ENCODE measurements at regions not wholly inside any gene's neighbourhood (a gene's known extent, or its start where the extent isn't known, plus 50 kb on each side); places are given as distances from the start of the nearest gene placed in this dataset.

- Histone ChIP-seq H3K4me1 (replicated peaks in 1 of 2; ENCODE audit: control insufficient read depth in 2 of 2, insufficient read depth in 2 of 2, low read length in 2 of 2) (no peaks in the 10 kb centered on the region), H3K9ac (ENCODE audit: insufficient read depth in 1 of 2, low read depth in 2 of 2, low read length in 2 of 2) (no peak overlapping the region), H3K36me3 (ENCODE audit: control insufficient read depth, insufficient read depth, low read length) (no peaks in the 10 kb centered on the region), H3K9me3 (replicated peaks; ENCODE audit: control insufficient read depth, insufficient read depth, low read depth, low read length) (no peaks in the 10 kb centered on the region), H3K27ac (ENCODE audit: extremely low read depth, low read depth, low read length) (no peak overlapping the region), H3K79me2 (ENCODE audit: control insufficient read depth, insufficient read depth, low read length) (no peaks in the 10 kb centered on the region), H4K20me1 (replicated peaks; ENCODE audit: control insufficient read depth, insufficient read depth, low read length) (no peaks in the 10 kb centered on the region), H2AFZ (ENCODE audit: low read depth, low read length) (no peak overlapping the region), H3K27me3 (ENCODE audit: control insufficient read depth in 2 of 2, insufficient read depth in 2 of 2, low read length in 2 of 2) (no peaks in the 10 kb centered on the region), H3K9me1 (ENCODE audit: control insufficient read depth, insufficient read depth, low read length) (no peaks in the 10 kb centered on the region), H3K4me3 (no peak overlapping the region), H3K4me2 (ENCODE audit: insufficient read depth, low read length) (no peak overlapping the region)
- ATAC-seq (no peak), DNase-seq (ENCODE audit: extremely low read depth in 1 of 4, low spot score in 3 of 4) (no peak), FAIRE-seq (no peak)
- TF ChIP-seq ZNF134 (CRISPR knock-in tag; conservative IDR thresholded peaks at IDR 0.05) (no peak), ZNF316 (IDR thresholded peaks at IDR 0.05) (no peak), TCF7L2 (IDR thresholded peaks at IDR 0.05; ENCODE audit: low read depth, low read length) (no peak), TRIM28 (IDR thresholded peaks at IDR 0.05) (no peak), GABPA (tag; conservative IDR thresholded peaks at IDR 0.05; ENCODE audit: low read depth) (no peak), ZNF253 (CRISPR knock-in tag; conservative IDR thresholded peaks at IDR 0.05) (no peak), PHF20 (IDR thresholded peaks at IDR 0.05; ENCODE audit: partially characterized antibody) (no peak), SREBF1 (IDR thresholded peaks at IDR 0.05; ENCODE audit: borderline replicate concordance, low read depth, low read length) (no peak), CBFA2T3 (IDR thresholded peaks at IDR 0.05) (no peak), ZNF431 (CRISPR knock-in tag; IDR thresholded peaks at IDR 0.05) (no peak), BRF2 (IDR thresholded peaks at IDR 0.05; ENCODE audit: borderline replicate concordance, insufficient read depth, insufficient read length) (no peak), BRF1 (IDR thresholded peaks at IDR 0.05; ENCODE audit: borderline replicate concordance, extremely low read depth, insufficient read length) (no peak), SAP30 (IDR thresholded peaks at IDR 0.05; ENCODE audit: borderline replicate concordance, insufficient read depth, low read depth, low read length, poor library complexity, severe bottlenecking) (no peak), POLR2B (IDR thresholded peaks at IDR 0.05; ENCODE audit: low read depth, partially characterized antibody) (no peak), NFYB (IDR thresholded peaks at IDR 0.05; ENCODE audit: extremely low read depth, insufficient read length) (no peak)
- TF ChIP-seq, protein P1, sequence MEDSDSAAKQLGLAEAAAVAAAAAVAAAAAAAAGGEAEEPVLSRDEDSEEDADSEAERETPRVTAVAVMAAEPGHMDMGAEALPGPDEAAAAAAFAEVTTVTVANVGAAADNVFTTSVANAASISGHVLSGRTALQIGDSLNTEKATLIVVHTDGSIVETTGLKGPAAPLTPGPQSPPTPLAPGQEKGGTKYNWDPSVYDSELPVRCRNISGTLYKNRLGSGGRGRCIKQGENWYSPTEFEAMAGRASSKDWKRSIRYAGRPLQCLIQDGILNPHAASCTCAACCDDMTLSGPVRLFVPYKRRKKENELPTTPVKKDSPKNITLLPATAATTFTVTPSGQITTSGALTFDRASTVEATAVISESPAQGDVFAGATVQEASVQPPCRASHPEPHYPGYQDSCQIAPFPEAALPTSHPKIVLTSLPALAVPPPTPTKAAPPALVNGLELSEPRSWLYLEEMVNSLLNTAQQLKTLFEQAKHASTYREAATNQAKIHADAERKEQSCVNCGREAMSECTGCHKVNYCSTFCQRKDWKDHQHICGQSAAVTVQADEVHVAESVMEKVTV (CRISPR knock-in tag; IDR thresholded peaks at IDR 0.05), result no peak
- TF ChIP-seq, protein P2, sequence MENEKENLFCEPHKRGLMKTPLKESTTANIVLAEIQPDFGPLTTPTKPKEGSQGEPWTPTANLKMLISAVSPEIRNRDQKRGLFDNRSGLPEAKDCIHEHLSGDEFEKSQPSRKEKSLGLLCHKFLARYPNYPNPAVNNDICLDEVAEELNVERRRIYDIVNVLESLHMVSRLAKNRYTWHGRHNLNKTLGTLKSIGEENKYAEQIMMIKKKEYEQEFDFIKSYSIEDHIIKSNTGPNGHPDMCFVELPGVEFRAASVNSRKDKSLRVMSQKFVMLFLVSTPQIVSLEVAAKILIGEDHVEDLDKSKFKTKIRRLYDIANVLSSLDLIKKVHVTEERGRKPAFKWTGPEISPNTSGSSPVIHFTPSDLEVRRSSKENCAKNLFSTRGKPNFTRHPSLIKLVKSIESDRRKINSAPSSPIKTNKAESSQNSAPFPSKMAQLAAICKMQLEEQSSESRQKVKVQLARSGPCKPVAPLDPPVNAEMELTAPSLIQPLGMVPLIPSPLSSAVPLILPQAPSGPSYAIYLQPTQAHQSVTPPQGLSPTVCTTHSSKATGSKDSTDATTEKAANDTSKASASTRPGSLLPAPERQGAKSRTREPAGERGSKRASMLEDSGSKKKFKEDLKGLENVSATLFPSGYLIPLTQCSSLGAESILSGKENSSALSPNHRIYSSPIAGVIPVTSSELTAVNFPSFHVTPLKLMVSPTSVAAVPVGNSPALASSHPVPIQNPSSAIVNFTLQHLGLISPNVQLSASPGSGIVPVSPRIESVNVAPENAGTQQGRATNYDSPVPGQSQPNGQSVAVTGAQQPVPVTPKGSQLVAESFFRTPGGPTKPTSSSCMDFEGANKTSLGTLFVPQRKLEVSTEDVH (IDR thresholded peaks at IDR 0.05; ENCODE audit: low read depth, partially characterized antibody), result no peak
- intact Hi-C loops (cut with micrococcal nuclease), result no loop called here
- no TSS peak for BruUV-seq (replicated peaks)
- in situ Hi-C loops (cut with MboI), result no loop called here
- CTCF ChIA-PET (ENCODE audit: low intra/inter-chr PET ratio), result no interaction called here
- 0% methylated on average over 3 of the region's 3 CpGs for WGBS (ENCODE audit: insufficient coverage, low coverage, missing lambda C conversion rate)
- POLR2A ChIA-PET, result no interaction called here
These were observed 211.4 kb downstream of the TUSC7 start for GRCh38 chr3:116920826-116921610.

Data from K562 (cell line).